ENCODE measurements at regions not wholly inside any gene's neighbourhood (a gene's known extent, or its start where the extent isn't known, plus 50 kb on each side); places are given as distances from the start of the nearest gene placed in this dataset.
A peak's percentile ranks its signal among the peaks of the same experiment; 100 is the strongest.

- Histone ChIP-seq H3K79me2 (ENCODE audit: control insufficient read depth, insufficient read depth, low read length) (no peaks in the 10 kb centered on the region), H3K4me1 (replicated peaks in 1 of 2; ENCODE audit: control insufficient read depth in 2 of 2, insufficient read depth in 2 of 2, low read length in 2 of 2) (no peaks in the 10 kb centered on the region), H3K9ac (ENCODE audit: insufficient read depth in 1 of 2, low read depth in 2 of 2, low read length in 2 of 2) (no peak overlapping the region), H3K9me3 (replicated peaks; ENCODE audit: control insufficient read depth, insufficient read depth, low read depth, low read length) (no peaks in the 10 kb centered on the region), H3K4me3 (no peak overlapping the region), H4K20me1 (replicated peaks; ENCODE audit: control insufficient read depth, insufficient read depth, low read length) (no peaks in the 10 kb centered on the region), H3K9me1 (ENCODE audit: control insufficient read depth, insufficient read depth, low read length) (no peaks in the 10 kb centered on the region), H3K27ac (ENCODE audit: extremely low read depth, low read depth, low read length) (no peak overlapping the region), H2AFZ (ENCODE audit: low read depth, low read length) (no peak overlapping the region), H3K27me3 (ENCODE audit: control insufficient read depth in 2 of 2, insufficient read depth in 2 of 2, low read length in 2 of 2) (peaks cover 0 to 5% of the 10 kb centered on the region in 2 experiments; a peak in 2 of 5 replicates), H3K4me2 (ENCODE audit: insufficient read depth, low read length) (no peak overlapping the region), H3K36me3 (ENCODE audit: control insufficient read depth, insufficient read depth, low read length) (no peaks in the 10 kb centered on the region)
- in situ Hi-C loops (cut with MboI) (no loop called here), intact Hi-C loops (cut with micrococcal nuclease) (no loop called here)
- POLR2A ChIA-PET, result interaction anchor here (0.6 to 1.2 kb wide), 4 partner anchors 17 to 256 kb away, joined by 3 to 5 read pairs (median 4); no protein-coding TSS in a partner anchor
- no peak for ATAC-seq
- CTCF ChIA-PET (ENCODE audit: low intra/inter-chr PET ratio), result no interaction called here
- FAIRE-seq, result no peak
- TF ChIP-seq DIDO1 (tag; IDR thresholded peaks at IDR 0.05; ENCODE audit: low read depth) (no peak), ZNF134 (CRISPR knock-in tag; conservative IDR thresholded peaks at IDR 0.05) (peak; percentile 95), ZFP30 (CRISPR knock-in tag; IDR thresholded peaks at IDR 0.05; ENCODE audit: borderline replicate concordance) (no peak), ZNF778 (CRISPR knock-in tag; IDR thresholded peaks at IDR 0.05) (no peak), RBM25 (IDR thresholded peaks at IDR 0.05; ENCODE audit: low read depth, low read length, severe bottlenecking) (peak; percentile 27), DNMT1 (IDR thresholded peaks at IDR 0.05) (no peak)
- TF ChIP-seq, protein P1, sequence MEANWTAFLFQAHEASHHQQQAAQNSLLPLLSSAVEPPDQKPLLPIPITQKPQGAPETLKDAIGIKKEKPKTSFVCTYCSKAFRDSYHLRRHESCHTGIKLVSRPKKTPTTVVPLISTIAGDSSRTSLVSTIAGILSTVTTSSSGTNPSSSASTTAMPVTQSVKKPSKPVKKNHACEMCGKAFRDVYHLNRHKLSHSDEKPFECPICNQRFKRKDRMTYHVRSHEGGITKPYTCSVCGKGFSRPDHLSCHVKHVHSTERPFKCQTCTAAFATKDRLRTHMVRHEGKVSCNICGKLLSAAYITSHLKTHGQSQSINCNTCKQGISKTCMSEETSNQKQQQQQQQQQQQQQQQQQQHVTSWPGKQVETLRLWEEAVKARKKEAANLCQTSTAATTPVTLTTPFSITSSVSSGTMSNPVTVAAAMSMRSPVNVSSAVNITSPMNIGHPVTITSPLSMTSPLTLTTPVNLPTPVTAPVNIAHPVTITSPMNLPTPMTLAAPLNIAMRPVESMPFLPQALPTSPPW (CRISPR knock-in tag; IDR thresholded peaks at IDR 0.05), result no peak
- TF ChIP-seq, protein P2, sequence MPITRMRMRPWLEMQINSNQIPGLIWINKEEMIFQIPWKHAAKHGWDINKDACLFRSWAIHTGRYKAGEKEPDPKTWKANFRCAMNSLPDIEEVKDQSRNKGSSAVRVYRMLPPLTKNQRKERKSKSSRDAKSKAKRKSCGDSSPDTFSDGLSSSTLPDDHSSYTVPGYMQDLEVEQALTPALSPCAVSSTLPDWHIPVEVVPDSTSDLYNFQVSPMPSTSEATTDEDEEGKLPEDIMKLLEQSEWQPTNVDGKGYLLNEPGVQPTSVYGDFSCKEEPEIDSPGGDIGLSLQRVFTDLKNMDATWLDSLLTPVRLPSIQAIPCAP (CRISPR knock-in tag; IDR thresholded peaks at IDR 0.05; ENCODE audit: borderline replicate concordance), result no peak
- TF ChIP-seq, protein P3, sequence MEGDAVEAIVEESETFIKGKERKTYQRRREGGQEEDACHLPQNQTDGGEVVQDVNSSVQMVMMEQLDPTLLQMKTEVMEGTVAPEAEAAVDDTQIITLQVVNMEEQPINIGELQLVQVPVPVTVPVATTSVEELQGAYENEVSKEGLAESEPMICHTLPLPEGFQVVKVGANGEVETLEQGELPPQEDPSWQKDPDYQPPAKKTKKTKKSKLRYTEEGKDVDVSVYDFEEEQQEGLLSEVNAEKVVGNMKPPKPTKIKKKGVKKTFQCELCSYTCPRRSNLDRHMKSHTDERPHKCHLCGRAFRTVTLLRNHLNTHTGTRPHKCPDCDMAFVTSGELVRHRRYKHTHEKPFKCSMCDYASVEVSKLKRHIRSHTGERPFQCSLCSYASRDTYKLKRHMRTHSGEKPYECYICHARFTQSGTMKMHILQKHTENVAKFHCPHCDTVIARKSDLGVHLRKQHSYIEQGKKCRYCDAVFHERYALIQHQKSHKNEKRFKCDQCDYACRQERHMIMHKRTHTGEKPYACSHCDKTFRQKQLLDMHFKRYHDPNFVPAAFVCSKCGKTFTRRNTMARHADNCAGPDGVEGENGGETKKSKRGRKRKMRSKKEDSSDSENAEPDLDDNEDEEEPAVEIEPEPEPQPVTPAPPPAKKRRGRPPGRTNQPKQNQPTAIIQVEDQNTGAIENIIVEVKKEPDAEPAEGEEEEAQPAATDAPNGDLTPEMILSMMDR (IDR thresholded peaks at IDR 0.05 in 2 of 3, conservative IDR thresholded peaks at IDR 0.05 in 1 of 3; ENCODE audit: insufficient read depth in 2 of 3, low read depth in 1 of 3, low read length in 3 of 3), result peak in 1 of 3 experiments; percentile 19; a peak in 1 of 6 replicates
- BruUV-seq (replicated peaks), result no TSS peak
- DNase-seq (ENCODE audit: extremely low read depth in 1 of 4, low spot score in 3 of 4), result no peak
These were observed 109.1 kb upstream of the PLXNC1 start for GRCh38 chr12:94039199-94039840.

Data from K562 (cell line).